NCI-H524 (cell line): ENCODE measurements at regions not wholly inside any gene's neighbourhood (a gene's known extent, or its start where the extent isn't known, plus 50 kb on each side); places are given as distances from the start of the nearest gene placed in this dataset.
"Not testable (repeated sequence)": the region's sequence is repeated elsewhere in the genome, so short reads cannot be mapped to it uniquely, and the experiment has no call there.

ENCODE experiments used
- DNase-seq, 2 experiments: peaks; one replicate each; lab custom pipeline; 2025; lab: John Stamatoyannopoulos, UW

- DNase-seq: no peak
These were observed 1062.8 kb downstream of the UQCRFS1 start for GRCh38 chr19:28150129-28150528.

- no peak for DNase-seq
These were observed 1064.4 kb downstream of the UQCRFS1 start for GRCh38 chr19:28148554-28148953.

GRCh38 chr19:28142258-28142657 lies 1070.7 kb downstream of the UQCRFS1 start:
- DNase-seq: no peak

- DNase-seq: no peak
These were observed 1072.8 kb downstream of the UQCRFS1 start for GRCh38 chr19:28140201-28140600.

- DNase-seq: no peak
These were observed 1075.2 kb downstream of the UQCRFS1 start for GRCh38 chr19:28137772-28138171.

- DNase-seq: no peak
These were observed 1076.2 kb downstream of the UQCRFS1 start for GRCh38 chr19:28136796-28137195.

- DNase-seq: no peak
These were observed 1077.1 kb downstream of the UQCRFS1 start for GRCh38 chr19:28135825-28136224.

- no peak for DNase-seq
These were observed 1078.6 kb downstream of the UQCRFS1 start for GRCh38 chr19:28134311-28134710.

- not testable (repeated sequence) for DNase-seq
These were observed 1082.1 kb downstream of the UQCRFS1 start for GRCh38 chr19:28130881-28131280.

- no peak for DNase-seq
These were observed 1082.9 kb downstream of the UQCRFS1 start for GRCh38 chr19:28130066-28130511.

- no peak for DNase-seq
These were observed 1084.6 kb downstream of the UQCRFS1 start for GRCh38 chr19:28128341-28128740.

- no peak for DNase-seq
These were observed 1086.6 kb downstream of the UQCRFS1 start for GRCh38 chr19:28126135-28126898.

GRCh38 chr19:28122734-28123133 lies 1090.2 kb downstream of the UQCRFS1 start:
- no peak for DNase-seq

- DNase-seq: no peak
These were observed 1094.7 kb downstream of the UQCRFS1 start for GRCh38 chr19:28118235-28118634.

- no peak for DNase-seq
These were observed 1095.8 kb downstream of the UQCRFS1 start for GRCh38 chr19:28117143-28117542.

- not testable (repeated sequence) for DNase-seq
These were observed 1096.6 kb downstream of the UQCRFS1 start for GRCh38 chr19:28116379-28116778.

- DNase-seq: no peak
These were observed 1109.0 kb downstream of the UQCRFS1 start for GRCh38 chr19:28103921-28104320.

- not testable (repeated sequence) for DNase-seq
These were observed 1128.2 kb downstream of the UQCRFS1 start for GRCh38 chr19:28084659-28085157.

GRCh38 chr19:28076628-28077027 lies 1136.3 kb downstream of the UQCRFS1 start:
- no peak for DNase-seq

- no peak for DNase-seq
These were observed 1137.7 kb downstream of the UQCRFS1 start for GRCh38 chr19:28075229-28075628.

- no peak for DNase-seq
These were observed 1138.2 kb downstream of the UQCRFS1 start for GRCh38 chr19:28074773-28075172.

GRCh38 chr19:28067882-28068281 lies 1145.1 kb downstream of the UQCRFS1 start:
- DNase-seq: no peak

- no peak for DNase-seq
These were observed 1146.0 kb downstream of the UQCRFS1 start for GRCh38 chr19:28066988-28067387.

- DNase-seq: no peak
These were observed 1146.8 kb downstream of the UQCRFS1 start for GRCh38 chr19:28066161-28066560.
